Sigmoid colon (tissue), 4 donors: ENCODE measurements at regions not wholly inside any gene's neighbourhood (a gene's known extent, or its start where the extent isn't known, plus 50 kb on each side); places are given as distances from the start of the nearest gene placed in this dataset.

Source experiments
- CTCF ChIP-seq, 4 experiments: fragments of 450-650 bp in 3 of 4; fragments of 200-600 bp in 1 of 4; IDR thresholded peaks; one replicate each; pipeline ENCODE4 v1.5.1; 2016 to 2019; ENCODE audit warnings: antibody characterized with exemption in 4 of 4, mild to moderate bottlenecking in 3 of 4, moderate library complexity in 2 of 4
- EP300 ChIP-seq, 4 donors: sonication (generic); formaldehyde crosslinking; IDR thresholded peaks; one replicate each; pipeline ENCODE4 v1.6.1; 2017; ENCODE audit warnings: antibody characterized with exemption in 4 of 4
- POLR2A ChIP-seq, 2 donors: fragments of 450-650 bp; IDR thresholded peaks; one replicate each; pipeline ENCODE4 v1.6.1; 2016; ENCODE audit warnings: antibody characterized with exemption in 2 of 2, mild to moderate bottlenecking in 2 of 2, moderate library complexity in 2 of 2
- POLR2AphosphoS5 ChIP-seq, 4 donors: sonication (generic); formaldehyde crosslinking; IDR thresholded peaks; one replicate each; pipeline ENCODE4 v1.6.1; 2017; ENCODE audit warnings: antibody characterized with exemption in 4 of 4

- TF ChIP-seq CTCF (IDR thresholded peaks at IDR 0.05) (no peak), POLR2A (IDR thresholded peaks at IDR 0.05) (no peak), POLR2AphosphoS5 (IDR thresholded peaks at IDR 0.05) (no peak), EP300 (IDR thresholded peaks at IDR 0.05) (no peak)
Observed at GRCh38 chr2:144020047-144020446, 499.9 kb downstream of the ZEB2 start.
